ENCODE measurements at regions not wholly inside any gene's neighbourhood (a gene's known extent, or its start where the extent isn't known, plus 50 kb on each side); places are given as distances from the start of the nearest gene placed in this dataset.

GRCh38 chr9:80491086-80491696 lies 919.4 kb downstream of the TLE4 start:
- TF ChIP-seq CTCF (conservative IDR thresholded peaks at IDR 0.05): no peak
- TF ChIP-seq EZH2 (IDR thresholded peaks at IDR 0.05; ENCODE audit: low read depth): no peak
